ENCODE measurements at regions not wholly inside any gene's neighbourhood (a gene's known extent, or its start where the extent isn't known, plus 50 kb on each side); places are given as distances from the start of the nearest gene placed in this dataset.
"Not testable (repeated sequence)": the region's sequence is repeated elsewhere in the genome, so short reads cannot be mapped to it uniquely, and the experiment has no call there.

GRCh38 chr7:4523873-4524272 is 158.2 kb upstream of the FOXK1 start:
- no peak for DNase-seq

DNA sequence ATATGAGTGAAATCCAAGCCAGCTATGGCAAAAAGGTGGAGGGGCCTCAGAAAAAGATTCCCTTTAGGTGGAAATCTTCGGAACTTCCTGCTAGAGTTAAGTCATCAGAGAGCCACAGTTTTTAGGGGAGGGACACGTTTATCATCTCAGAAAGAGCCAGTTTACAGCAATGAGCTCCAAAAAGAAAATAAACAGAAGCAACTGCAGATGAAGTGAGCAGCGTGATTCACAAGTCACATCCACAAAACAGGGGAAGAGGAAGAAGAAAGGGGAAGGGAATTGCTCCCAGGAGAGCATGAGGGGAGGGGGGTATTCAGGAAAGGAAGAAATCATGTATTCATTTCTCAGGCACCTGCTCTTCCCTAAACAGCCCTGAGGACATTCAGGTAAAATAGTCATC is 156.2 kb upstream of the FOXK1 start:
- DNase-seq: no peak

DNA sequence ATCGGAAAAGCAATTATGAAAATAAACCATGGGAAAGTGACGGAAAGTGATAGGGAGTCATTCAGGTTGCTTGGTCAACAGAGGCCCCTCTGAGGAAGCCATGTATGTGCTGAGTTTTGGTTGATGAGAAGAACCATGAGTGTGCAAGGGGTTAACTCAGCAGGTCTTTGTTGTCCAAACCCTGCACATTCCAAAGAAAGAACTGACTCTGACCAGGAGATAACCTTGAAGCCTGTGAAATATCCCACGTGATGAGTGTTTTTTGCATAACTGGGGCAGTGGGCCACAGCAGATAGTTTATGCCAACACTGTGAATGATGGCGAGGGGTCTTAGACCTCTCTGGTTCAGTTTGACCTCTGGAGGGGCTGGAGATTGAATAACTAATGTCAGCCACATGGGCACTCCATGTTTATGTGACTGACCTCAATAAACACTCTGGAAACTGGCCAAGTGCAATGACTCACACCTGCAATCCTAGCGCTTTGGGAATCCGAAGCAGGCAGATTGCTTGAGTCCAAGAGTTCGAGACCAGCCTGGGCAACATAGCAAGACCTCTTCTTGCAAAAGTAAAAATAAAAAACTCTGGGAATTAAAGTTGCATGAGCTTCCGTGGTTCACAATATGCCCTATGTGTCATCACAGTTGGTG is 154.0 kb upstream of the FOXK1 start:
- no peak for DNase-seq

DNA sequence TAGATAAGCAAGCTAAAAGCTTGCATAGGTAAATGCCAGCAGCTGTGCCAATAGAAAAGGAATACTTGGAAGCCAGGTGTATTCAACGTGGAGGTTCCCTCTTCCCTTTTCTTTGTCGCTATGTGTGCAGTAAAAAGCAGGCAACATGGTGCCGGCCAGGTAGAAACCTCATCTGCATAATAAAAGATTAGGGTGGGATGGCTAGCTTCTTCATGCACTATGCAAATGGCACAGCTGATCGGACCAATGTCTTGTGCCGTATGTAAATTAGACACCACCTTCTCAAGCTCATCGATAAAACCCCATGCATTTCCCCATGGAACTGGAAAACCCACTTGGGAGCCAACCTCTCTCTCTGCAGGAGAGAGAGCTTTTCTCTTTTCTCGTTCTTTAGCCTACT is 150.9 kb upstream of the FOXK1 start:
- DNase-seq: no peak

DNA sequence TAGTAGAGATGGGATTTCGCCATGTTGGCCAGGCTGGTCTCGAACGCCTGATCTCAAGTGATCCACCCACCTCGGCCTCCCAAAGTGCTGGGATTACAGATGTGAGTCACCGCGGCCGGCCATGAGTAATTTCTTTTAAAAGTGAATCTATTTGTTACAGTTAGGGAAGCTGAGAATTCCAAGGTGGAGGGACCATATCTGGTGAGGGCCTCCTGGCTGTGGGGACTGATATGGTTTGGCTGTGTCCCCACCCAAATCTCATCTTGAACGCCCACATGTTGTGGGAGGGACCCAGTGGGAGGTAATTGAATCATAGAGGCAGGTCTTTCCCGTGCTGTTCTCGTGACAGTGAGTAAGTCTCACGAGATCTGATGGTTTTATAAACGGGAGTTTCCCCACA is 148.8 kb upstream of the FOXK1 start:
- not testable (repeated sequence) for DNase-seq

GRCh38 chr7:4549681-4550080 is 132.4 kb upstream of the FOXK1 start:
- DNase-seq: no peak

DNA sequence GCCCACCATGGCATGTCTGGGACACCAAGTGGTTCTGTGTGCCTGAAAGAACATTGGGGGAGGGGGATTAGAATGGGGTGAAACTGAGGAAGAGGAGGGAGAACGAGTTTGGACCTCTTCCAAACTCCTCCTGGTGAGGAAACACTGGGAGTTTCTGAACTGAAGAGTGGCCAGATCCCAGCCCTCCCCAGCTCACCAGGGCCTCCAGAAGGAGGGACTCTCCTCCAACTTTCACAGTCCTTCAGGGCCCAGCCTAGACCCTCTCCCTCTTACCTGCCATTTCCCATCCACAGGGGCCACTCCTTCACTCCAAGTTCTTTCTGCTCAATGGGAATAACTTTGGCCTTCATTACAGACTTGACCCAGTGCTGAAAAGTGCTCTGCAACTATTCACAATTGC is 132.0 kb upstream of the FOXK1 start:
- DNase-seq: no peak

DNA sequence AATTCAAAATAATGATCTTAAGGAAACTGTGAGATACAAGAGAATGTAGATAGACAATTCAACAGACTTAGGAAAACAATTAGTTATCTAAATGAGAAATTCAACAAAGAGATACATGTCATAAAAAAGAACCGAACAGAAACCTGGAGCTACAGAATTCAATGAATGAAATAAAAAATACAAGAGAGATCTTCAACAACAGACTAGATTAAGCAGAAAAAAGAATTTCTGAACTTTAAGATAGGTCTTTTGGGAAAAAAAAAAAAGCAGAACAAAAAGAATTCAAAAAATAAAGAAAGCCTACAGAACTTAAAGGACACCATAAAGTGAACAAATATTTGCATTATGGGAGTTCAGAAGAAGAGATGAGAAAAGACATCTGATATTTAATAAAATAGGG is 129.1 kb upstream of the FOXK1 start:
- no peak for DNase-seq

DNA sequence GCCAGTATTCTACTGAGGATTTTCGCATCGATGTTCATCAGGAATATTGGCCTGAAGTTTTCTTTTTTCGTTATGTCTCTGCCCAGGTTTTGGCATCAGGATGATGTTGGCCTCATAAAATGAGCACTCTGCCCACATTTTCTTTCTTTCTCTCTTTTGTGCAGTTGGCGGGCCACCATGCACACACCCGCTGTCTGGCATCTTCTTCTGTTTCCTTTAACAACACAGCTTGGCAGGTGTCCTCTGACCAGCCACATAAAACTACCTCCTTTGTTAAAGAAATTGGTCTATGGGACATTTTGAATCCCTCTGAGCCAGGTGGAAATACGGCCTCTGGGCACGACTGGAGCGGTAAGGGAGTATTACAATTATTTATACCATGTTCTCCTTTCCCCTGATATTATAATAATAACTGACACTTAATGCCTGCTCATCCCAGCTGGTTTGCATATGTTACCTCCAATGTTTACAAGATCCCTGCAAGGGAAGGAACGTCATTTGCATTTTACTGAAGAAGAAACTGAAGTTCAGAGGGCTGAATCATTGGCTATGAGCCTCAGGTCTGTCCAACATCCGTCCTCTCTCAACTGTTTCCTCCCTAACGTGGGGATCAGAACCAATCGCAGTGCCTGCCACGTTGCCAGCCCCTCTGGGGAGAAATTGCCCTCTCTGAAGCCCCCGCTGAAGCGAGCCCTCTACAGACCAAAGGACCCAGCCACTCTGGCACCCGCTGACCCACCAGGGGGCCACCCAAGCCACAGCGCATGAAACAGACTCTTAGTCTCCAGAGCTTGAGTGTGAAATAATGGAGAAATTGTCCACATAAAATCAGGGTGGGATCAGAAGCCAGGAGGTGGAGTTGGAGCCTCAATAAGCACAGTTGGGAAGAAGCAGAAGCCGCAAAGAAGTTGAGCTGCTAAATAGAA is 125.0 kb upstream of the FOXK1 start:
- no peak for DNase-seq

GRCh38 chr7:4561795-4562194 is 120.3 kb upstream of the FOXK1 start:
- DNase-seq: no peak

DNA sequence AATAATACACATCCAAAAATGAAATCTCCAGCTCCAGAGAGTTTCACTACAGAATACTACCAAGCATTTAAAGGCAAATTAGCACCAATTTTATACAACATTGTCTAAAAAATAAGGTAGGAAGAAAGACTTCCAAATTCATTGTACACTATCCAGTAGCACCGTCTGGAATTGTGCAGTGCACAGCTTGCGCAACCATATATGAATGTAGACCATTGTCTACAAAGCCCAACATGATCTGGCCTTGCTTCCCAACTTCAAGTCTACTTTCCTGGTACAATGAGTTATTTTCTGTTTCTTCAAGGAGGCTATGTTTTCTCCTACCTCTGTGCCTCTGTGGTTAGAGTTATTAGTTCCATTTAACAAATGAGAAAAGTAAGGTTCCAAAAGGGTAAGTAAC is 115.4 kb upstream of the FOXK1 start:
- DNase-seq: no peak

- DNase-seq: no peak
Measured at GRCh38 chr7:4574851-4575250, 107.2 kb upstream of the FOXK1 start.

- DNase-seq: no peak
Measured at GRCh38 chr7:4575254-4575653, 106.8 kb upstream of the FOXK1 start.

GRCh38 chr7:4602905-4603842 is 78.9 kb upstream of the FOXK1 start:
- no peak for DNase-seq

DNA sequence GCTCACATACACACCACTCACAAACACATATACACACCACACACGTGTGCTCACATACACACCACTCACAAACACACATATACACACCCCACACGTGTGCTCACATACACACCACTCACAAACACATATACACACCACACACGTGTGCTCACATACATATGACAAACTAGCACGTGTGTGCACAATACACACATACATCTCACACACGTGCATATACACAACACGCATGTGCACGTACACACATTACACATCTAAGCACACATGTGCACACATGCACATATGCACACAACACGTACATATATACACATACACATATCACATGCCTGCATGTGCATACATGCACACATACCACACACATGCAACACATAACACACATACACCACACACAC is 78.3 kb upstream of the FOXK1 start:
- DNase-seq: no peak

DNA sequence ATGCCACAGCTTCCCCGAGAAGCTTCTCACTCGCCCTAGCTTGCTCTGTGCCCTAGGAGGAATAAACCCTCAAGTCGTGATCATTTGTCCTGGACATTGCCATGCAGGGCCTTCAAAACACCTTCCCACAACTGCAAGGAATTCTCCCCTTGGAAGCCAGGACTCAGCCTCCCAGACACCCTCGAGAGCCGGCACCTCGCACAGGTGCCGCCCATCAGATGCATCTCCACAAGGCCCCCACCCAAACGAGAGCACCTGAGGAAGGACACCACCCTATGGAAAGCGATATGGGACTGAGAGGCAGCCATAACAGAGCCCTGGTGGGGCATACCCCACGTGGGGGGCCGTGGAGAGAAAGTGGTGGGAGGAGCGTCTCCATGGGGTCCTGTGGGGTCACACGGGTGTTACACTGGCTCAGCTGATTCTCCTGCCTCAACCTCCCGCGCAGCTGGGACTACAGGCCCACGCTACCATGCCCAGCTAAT is 77.6 kb upstream of the FOXK1 start:
- no peak for DNase-seq

DNA sequence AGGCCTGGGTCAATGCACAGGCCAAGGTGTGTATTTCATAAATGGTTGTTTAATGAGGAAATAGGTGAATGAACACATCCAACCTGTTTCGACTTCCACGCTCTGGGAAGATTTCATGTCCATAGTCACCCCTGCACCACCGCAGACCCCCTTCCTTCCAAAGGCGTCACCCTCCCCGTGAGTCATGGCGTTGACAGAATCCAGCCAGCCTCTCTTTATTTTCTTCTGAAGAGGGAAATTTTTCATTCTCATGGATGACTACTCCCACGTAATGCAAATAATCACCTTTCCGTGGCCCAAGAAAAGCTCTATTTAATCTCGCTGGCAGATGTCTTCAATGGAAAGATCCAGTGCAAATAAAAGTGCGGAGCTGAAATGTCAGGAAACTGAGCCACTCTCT is 75.3 kb upstream of the FOXK1 start:
- no peak for DNase-seq

- no peak for DNase-seq
Measured at GRCh38 chr7:4607311-4607729, 74.8 kb upstream of the FOXK1 start.

DNA sequence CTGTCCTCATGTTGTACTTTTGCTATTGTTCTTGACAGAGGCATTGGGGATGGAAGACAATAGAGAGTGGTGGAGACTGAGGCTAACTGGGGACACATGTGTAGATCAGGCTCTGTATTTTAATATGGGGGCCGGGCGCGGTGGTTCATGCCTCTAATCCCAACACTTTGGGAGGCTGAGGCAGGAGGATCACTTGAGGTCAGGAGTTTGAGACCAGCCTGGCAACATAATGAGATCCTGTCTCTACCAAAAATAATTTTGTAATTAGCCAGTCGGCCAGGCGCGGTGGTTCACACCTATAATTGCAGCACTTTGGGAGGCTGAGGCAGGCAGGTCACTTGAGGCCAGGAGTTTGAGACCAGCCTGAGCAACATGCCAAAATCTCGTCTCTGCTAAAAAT is 72.5 kb upstream of the FOXK1 start:
- DNase-seq: not testable (repeated sequence)

GRCh38 chr7:4610768-4611467 is 71.2 kb upstream of the FOXK1 start:
- peak; percentile 66 for DNase-seq

- DNase-seq: no peak
Measured at GRCh38 chr7:4612237-4612636, 69.9 kb upstream of the FOXK1 start.

Data from renal pelvis (tissue), 1 donor.